HepG2 (cell line): ENCODE measurements at regions not wholly inside any gene's neighbourhood (a gene's known extent, or its start where the extent isn't known, plus 50 kb on each side); places are given as distances from the start of the nearest gene placed in this dataset.

Source experiments
- BHLHE40 ChIP-seq: IDR thresholded peaks from 2 replicates; pipeline ENCODE4 v1.6.1; 2011; ENCODE audit warnings: low read length, improper control_type of control experiment
- CBX2 ChIP-seq, 2 experiments: fragments of 200-600 bp in 1 of 2; sonication (generic); formaldehyde crosslinking in 1 of 2; IDR thresholded peaks; 2 replicates each; pipeline versions ENCODE4 v1.7.0 to v1.8.1; 2018 to 2022; ENCODE audit warnings: low read depth in 2 of 2, low read length in 1 of 2, mild to moderate bottlenecking in 1 of 2, missing genetic modification reagents in 1 of 2
- FIP1L1 ChIP-seq: fragments of 200-400 bp; formaldehyde crosslinking; IDR thresholded peaks from 2 replicates; pipeline ENCODE4 v1.6.1; 2018; ENCODE audit warnings: low read depth, mild to moderate bottlenecking, low read length, moderate library complexity, borderline replicate concordance; ENCODE audit not compliant: insufficient read depth
- MTA3 ChIP-seq: sonication (generic); formaldehyde crosslinking; IDR thresholded peaks from 2 replicates; pipeline ENCODE4 v1.4.0; 2020; ENCODE audit warnings: missing genetic modification reagents
- MYNN ChIP-seq: sonication (generic); formaldehyde crosslinking; IDR thresholded peaks from 2 replicates; pipeline ENCODE4 v1.4.0; 2020; ENCODE audit warnings: mild to moderate bottlenecking, low read depth, missing genetic modification reagents
- NR3C1 ChIP-seq: sonication (generic); formaldehyde crosslinking; IDR thresholded peaks from 2 replicates; pipeline ENCODE4 v1.4.0; 2020; ENCODE audit warnings: missing genetic modification reagents
- POLR2A ChIP-seq, 2 experiments: IDR thresholded peaks; 2 replicates each; pipeline ENCODE4 v1.6.1; 2011; ENCODE audit warnings: low read depth in 2 of 2, low read length in 2 of 2, mild to moderate bottlenecking in 1 of 2, moderate library complexity in 1 of 2; ENCODE audit not compliant: insufficient read depth in 1 of 2
- SAP130 ChIP-seq: IDR thresholded peaks from 2 replicates; pipeline ENCODE4 v1.6.1; 2016; ENCODE audit warnings: low read depth
- SIN3A ChIP-seq: IDR thresholded peaks from 2 replicates; pipeline ENCODE4 v1.6.1; 2011; ENCODE audit warnings: low read depth, mild to moderate bottlenecking, control low read depth, low read length, borderline replicate concordance
- SRSF1 ChIP-seq: fragments of 200-400 bp; formaldehyde crosslinking; optimal IDR thresholded peaks from 2 replicates; pipeline ENCODE3; 2017; ENCODE audit warnings: mild to moderate bottlenecking, low read depth, low read length, moderate library complexity
- ZNF292 ChIP-seq: sonication (generic); formaldehyde crosslinking; IDR thresholded peaks from 2 replicates; pipeline ENCODE4 v1.8.1; 2022; ENCODE audit warnings: mild to moderate bottlenecking, low read depth, missing genetic modification reagents, borderline replicate concordance
- TF ChIP-seq, protein P1 (sequence below): sonication (generic); formaldehyde crosslinking; IDR thresholded peaks from 2 replicates; pipeline ENCODE4 v1.5.0; 2020; ENCODE audit warnings: missing genetic modification reagents, mild to moderate bottlenecking, borderline replicate concordance
- TF ChIP-seq, protein P2 (sequence below): sonication (generic); formaldehyde crosslinking; IDR thresholded peaks from 2 replicates; pipeline ENCODE4 v1.5.1; 2020; ENCODE audit warnings: mild to moderate bottlenecking, moderate library complexity, missing genetic modification reagents

DNA sequence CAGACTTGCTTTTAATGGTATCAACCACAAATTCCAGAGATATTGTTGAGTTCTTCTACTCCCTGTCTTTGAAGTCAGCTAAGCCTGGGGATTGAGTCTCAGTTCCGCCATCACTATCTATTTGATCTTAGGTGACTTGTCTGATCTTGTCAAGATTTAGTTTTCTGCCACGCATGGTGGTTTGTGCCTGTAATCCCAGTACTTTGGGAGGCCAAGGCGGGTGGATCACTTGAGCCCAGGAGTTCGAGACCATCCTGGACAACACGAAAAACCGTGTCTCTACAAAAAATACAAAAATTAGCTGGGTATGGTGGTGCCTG, 376.9 kb downstream of the FGF9 start:
- TF ChIP-seq MTA3 (CRISPR knock-in tag): no peak
- TF ChIP-seq FIP1L1: no peak
- TF ChIP-seq ZNF292 (CRISPR knock-in tag): no peak
- TF ChIP-seq, protein P1, sequence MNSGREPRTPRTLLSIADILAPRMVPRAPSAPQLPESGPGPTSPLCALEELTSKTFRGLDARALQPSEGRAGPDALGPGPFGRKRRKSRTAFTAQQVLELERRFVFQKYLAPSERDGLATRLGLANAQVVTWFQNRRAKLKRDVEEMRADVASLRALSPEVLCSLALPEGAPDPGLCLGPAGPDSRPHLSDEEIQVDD (CRISPR knock-in tag): no peak
- TF ChIP-seq NR3C1: no peak
- TF ChIP-seq POLR2A (IDR thresholded peaks at IDR 0.05; ENCODE audit: insufficient read depth in 1 of 2, low read depth in 2 of 2, low read length in 2 of 2): no peak
- TF ChIP-seq BHLHE40: no peak
- TF ChIP-seq SIN3A: no peak
- TF ChIP-seq MYNN (CRISPR knock-in tag): no peak
- TF ChIP-seq, protein P2, sequence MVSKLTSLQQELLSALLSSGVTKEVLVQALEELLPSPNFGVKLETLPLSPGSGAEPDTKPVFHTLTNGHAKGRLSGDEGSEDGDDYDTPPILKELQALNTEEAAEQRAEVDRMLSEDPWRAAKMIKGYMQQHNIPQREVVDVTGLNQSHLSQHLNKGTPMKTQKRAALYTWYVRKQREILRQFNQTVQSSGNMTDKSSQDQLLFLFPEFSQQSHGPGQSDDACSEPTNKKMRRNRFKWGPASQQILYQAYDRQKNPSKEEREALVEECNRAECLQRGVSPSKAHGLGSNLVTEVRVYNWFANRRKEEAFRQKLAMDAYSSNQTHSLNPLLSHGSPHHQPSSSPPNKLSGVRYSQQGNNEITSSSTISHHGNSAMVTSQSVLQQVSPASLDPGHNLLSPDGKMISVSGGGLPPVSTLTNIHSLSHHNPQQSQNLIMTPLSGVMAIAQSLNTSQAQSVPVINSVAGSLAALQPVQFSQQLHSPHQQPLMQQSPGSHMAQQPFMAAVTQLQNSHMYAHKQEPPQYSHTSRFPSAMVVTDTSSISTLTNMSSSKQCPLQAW: no peak
- TF ChIP-seq SRSF1: no peak
- no peak for TF ChIP-seq SAP130 (CRISPR knock-in tag)
- TF ChIP-seq CBX2 (IDR thresholded peaks at IDR 0.05; ENCODE audit: low read depth, low read length): no peak
- TF ChIP-seq CBX2 (CRISPR knock-in tag; IDR thresholded peaks at IDR 0.05; ENCODE audit: low read depth): no peak
